Spleen (tissue), 11 donors: ENCODE measurements at regions not wholly inside any gene's neighbourhood (a gene's known extent, or its start where the extent isn't known, plus 50 kb on each side); places are given as distances from the start of the nearest gene placed in this dataset.

ENCODE experiments used
- DNase-seq: peaks from one replicate; pipeline ENCODE4 v3.0.0-alpha.2; 2020
- H3K27ac ChIP-seq, 8 donors: fragments of 200-600 bp; sonication (generic) in 7 of 8; 1 replicate in 4 of 8; 2 replicates in 4 of 8; pipeline versions ENCODE4 v1.5.0 to v1.8.0; 2016 to 2021; ENCODE audit warnings: inconsistent platforms in 4 of 8, mild to moderate bottlenecking in 4 of 8, moderate library complexity in 1 of 8
- H3K27me3 ChIP-seq, 7 donors: fragments of 200-600 bp; sonication (generic) in 6 of 7; replicated peaks in 1 of 7; 1 replicate in 4 of 7; 2 replicates in 3 of 7; pipeline versions ENCODE4 v1.5.0 to v1.8.0; 2016 to 2021; ENCODE audit warnings: inconsistent platforms in 3 of 7, mild to moderate bottlenecking in 1 of 7
- H3K36me3 ChIP-seq, 6 donors: fragments of 200-600 bp; sonication (generic) in 5 of 6; 1 replicate in 4 of 6; 2 replicates in 2 of 6; pipeline versions ENCODE4 v1.5.0 to v1.8.0; 2016 to 2021; ENCODE audit warnings: inconsistent platforms in 2 of 6
- H3K4me1 ChIP-seq, 6 donors: fragments of 200-600 bp; sonication (generic) in 5 of 6; 1 replicate in 3 of 6; 2 replicates in 3 of 6; pipeline versions ENCODE4 v1.5.0 to v1.8.0; 2016 to 2021; ENCODE audit warnings: inconsistent platforms in 3 of 6
- H3K4me3 ChIP-seq, 8 donors: fragments of 200-600 bp; sonication (generic) in 7 of 8; 1 replicate in 4 of 8; 2 replicates in 4 of 8; pipeline versions ENCODE4 v1.5.0 to v1.8.0; 2016 to 2021; ENCODE audit warnings: inconsistent platforms in 4 of 8, mild to moderate bottlenecking in 4 of 8, moderate library complexity in 2 of 8
- H3K9me3 ChIP-seq, 8 donors: fragments of 200-600 bp; sonication (generic) in 7 of 8; 1 replicate in 4 of 8; 2 replicates in 4 of 8; pipeline versions ENCODE4 v1.5.0 to v1.8.0; 2016 to 2021; ENCODE audit warnings: inconsistent platforms in 4 of 8
- POLR2A ChIP-seq, 3 donors: fragments of 450-650 bp; IDR thresholded peaks; one replicate each; pipeline ENCODE4 v1.5.1; 2017; ENCODE audit warnings: antibody characterized with exemption in 3 of 3, mild to moderate bottlenecking in 1 of 3
- POLR2AphosphoS5 ChIP-seq, 3 donors: sonication (generic); formaldehyde crosslinking; IDR thresholded peaks; one replicate each; pipeline ENCODE4 v1.5.1; 2017; ENCODE audit warnings: antibody characterized with exemption in 3 of 3
- WGBS, 5 donors: extraction: QIAGEN DNeasy Blood & Tissue Kit in 3 of 5; methylation state at CpG; one replicate each; pipeline versions ENCODE4 v1.1.5 to v1.1.7; 2013 to 2018; 5-methylcytosine and 5-hydroxymethylcytosine counted together
- intact Hi-C: fragments of 100-400 bp; cut with DNase I; formaldehyde crosslinking; loops from one replicate; pipeline ENCODE4 v1.15.0; 2023; ENCODE audit warnings: low total_unique reads
- TF ChIP-seq, protein P1 (sequence below), 11 experiments: fragments of 200-600 bp in 7 of 11; fragments of 450-650 bp in 4 of 11; sonication (generic) in 4 of 11; IDR thresholded peaks in 8 of 11; conservative IDR thresholded peaks in 3 of 11; 1 replicate in 7 of 11; 2 replicates in 4 of 11; pipeline versions ENCODE4 v1.4.0 to v1.8.0; 2016 to 2021; ENCODE audit warnings: antibody characterized with exemption in 11 of 11, inconsistent platforms in 4 of 11, mild to moderate bottlenecking in 1 of 11
- donor health status: healthy with polysubstance abuse.
- donor health status: DM: no; HTN: no; CAD: no; lungs with moderate emphysema.
- donor health status: DM: no; HTN: no; CAD: no.
- donor health status: Bipolar disorder and iron deficiency.
- donor health status: healthy.
- donor health status: DM: no; HTN: no; CAD: no.
- donor health status: DM: yes; HTN: yes; CAD: no.

DNA sequence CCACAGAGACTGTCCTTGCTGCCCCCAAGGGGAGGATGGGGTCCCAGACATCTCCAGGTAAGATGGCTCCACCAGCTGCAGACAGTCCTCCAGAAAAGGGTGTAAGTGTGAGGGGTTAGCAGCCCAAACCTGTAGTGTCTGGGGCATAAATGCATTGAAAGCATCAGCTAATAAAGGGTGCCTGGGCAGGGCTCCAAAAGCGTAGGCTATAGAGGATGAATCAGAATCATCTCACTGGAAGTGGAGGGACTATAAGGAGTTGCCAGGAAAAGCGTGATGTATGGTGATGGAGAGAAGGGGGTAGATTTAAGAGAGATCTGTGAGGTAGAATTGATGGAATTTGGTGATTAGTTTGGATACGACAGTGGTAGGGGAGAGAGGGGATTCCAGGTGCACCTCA is 79.9 kb upstream of the ONECUT1 start:
- WGBS, 5 donors: 74 to 89% (median 84%) methylated on average over 3 of the region's 3 CpGs
- no peak for DNase-seq
- peaks cover 0 to 32% (median 0%) of the 10 kb centered on the region in 7 donors for H3K27me3 ChIP-seq
- no peaks in the 10 kb centered on the region for H3K36me3 ChIP-seq
- no peaks in the 10 kb centered on the region for H3K4me1 ChIP-seq
- peaks cover 0 to 19% (median 9%) of the 10 kb centered on the region in 8 donors for H3K9me3 ChIP-seq
- no peak overlapping the region for H3K4me3 ChIP-seq
- H3K27ac ChIP-seq: no peak overlapping the region
- intact Hi-C loops: no loop called here
- no peak for TF ChIP-seq POLR2AphosphoS5 (IDR thresholded peaks at IDR 0.05)
- TF ChIP-seq, protein P1, sequence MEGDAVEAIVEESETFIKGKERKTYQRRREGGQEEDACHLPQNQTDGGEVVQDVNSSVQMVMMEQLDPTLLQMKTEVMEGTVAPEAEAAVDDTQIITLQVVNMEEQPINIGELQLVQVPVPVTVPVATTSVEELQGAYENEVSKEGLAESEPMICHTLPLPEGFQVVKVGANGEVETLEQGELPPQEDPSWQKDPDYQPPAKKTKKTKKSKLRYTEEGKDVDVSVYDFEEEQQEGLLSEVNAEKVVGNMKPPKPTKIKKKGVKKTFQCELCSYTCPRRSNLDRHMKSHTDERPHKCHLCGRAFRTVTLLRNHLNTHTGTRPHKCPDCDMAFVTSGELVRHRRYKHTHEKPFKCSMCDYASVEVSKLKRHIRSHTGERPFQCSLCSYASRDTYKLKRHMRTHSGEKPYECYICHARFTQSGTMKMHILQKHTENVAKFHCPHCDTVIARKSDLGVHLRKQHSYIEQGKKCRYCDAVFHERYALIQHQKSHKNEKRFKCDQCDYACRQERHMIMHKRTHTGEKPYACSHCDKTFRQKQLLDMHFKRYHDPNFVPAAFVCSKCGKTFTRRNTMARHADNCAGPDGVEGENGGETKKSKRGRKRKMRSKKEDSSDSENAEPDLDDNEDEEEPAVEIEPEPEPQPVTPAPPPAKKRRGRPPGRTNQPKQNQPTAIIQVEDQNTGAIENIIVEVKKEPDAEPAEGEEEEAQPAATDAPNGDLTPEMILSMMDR (IDR thresholded peaks at IDR 0.05 in 8 of 11, conservative IDR thresholded peaks at IDR 0.05 in 3 of 11): no peak
- no peak for TF ChIP-seq POLR2A (IDR thresholded peaks at IDR 0.05)

DNA sequence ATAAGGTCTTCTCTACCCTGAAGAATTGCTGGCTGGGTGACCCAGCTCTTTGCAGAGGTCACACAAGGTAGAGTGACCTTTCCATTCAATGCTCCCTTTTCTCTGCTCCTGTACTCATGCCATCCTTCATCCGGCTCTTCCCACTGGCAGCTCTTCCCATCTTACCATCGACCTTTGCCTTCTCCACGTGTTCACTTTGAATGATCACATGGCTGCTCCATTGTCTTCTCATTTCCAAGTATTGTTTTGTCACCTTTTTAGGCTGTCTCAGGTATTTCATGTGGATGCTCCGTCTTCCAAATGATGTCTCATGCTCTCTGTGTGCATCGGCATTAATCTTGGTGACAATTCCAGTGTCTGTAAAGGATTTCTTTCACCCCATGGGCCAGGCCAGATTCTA is 76.6 kb upstream of the ONECUT1 start:
- Histone ChIP-seq H3K36me3 (no peaks in the 10 kb centered on the region), H3K4me3 (no peak overlapping the region), H3K9me3 (peaks cover 0 to 24% (median 11%) of the 10 kb centered on the region in 8 donors), H3K4me1 (no peaks in the 10 kb centered on the region), H3K27me3 (peaks cover 0 to 31% (median 0%) of the 10 kb centered on the region in 7 donors), H3K27ac (no peak overlapping the region)
- TF ChIP-seq POLR2AphosphoS5 (IDR thresholded peaks at IDR 0.05): no peak
- TF ChIP-seq, protein P1 (IDR thresholded peaks at IDR 0.05 in 8 of 11, conservative IDR thresholded peaks at IDR 0.05 in 3 of 11): no peak
- no peak for TF ChIP-seq POLR2A (IDR thresholded peaks at IDR 0.05)
- intact Hi-C loops: no loop called here
- 67 to 84% (median 75%) methylated on average over 5 of the region's 5 CpGs for WGBS, 5 donors
- DNase-seq: no peak

DNA sequence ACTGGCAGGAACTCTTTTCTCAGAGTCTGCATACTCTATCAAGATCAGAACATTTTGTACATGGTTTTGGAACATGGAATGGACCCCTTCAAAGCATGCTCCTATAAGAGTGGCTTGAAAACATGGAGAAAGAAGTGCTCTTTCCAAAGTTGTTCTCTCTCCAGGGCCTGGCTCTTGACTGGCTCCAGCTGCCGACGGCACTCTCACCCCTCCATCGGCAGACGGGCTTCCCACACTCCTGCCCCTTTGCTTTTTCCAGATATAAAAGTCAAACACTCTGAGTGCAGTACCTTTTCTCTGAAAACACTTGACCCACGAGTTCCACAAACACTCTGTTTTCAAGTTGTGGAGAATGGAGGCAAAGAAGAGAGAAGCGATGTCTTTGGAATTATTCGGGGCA is 72.5 kb upstream of the ONECUT1 start:
- DNase-seq: no peak
- no peaks in the 10 kb centered on the region for H3K4me1 ChIP-seq
- no peaks in the 10 kb centered on the region for H3K36me3 ChIP-seq
- peaks cover 0 to 44% (median 0%) of the 10 kb centered on the region in 7 donors for H3K27me3 ChIP-seq
- 69 to 76% (median 70%) methylated on average over 7 of the region's 7 CpGs for WGBS, 5 donors
- peaks cover 0 to 24% (median 11%) of the 10 kb centered on the region in 8 donors for H3K9me3 ChIP-seq
- intact Hi-C loops: no loop called here
- no peak overlapping the region for H3K4me3 ChIP-seq
- TF ChIP-seq, protein P1 (IDR thresholded peaks at IDR 0.05 in 8 of 11, conservative IDR thresholded peaks at IDR 0.05 in 3 of 11): no peak
- TF ChIP-seq POLR2A (IDR thresholded peaks at IDR 0.05) (no peak), POLR2AphosphoS5 (IDR thresholded peaks at IDR 0.05) (no peak)
- no peak overlapping the region for H3K27ac ChIP-seq

DNA sequence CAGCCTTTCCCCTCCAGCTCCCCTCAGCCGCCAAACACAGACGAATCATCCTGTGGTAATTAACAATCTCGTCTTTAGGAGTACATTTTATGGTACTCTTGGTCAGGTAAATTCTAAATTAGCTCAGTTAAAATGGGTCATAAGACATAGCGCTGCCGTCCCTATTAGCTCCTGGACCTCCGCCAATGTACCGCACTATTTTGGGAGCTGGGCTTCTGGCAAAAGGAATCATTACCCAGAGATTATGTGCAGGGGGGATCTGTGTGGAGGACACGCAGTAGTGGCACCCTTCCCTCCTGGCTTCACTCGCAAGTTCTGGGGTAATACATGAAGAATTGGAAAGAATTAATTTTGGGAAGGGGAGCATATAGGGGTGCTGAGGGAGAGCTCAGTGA is 68.6 kb upstream of the ONECUT1 start:
- no peaks in the 10 kb centered on the region for H3K9me3 ChIP-seq
- 72 to 84% (median 74%) methylated on average over 9 of the region's 9 CpGs for WGBS, 5 donors
- TF ChIP-seq POLR2A (IDR thresholded peaks at IDR 0.05) (no peak), POLR2AphosphoS5 (IDR thresholded peaks at IDR 0.05) (no peak)
- TF ChIP-seq, protein P1 (IDR thresholded peaks at IDR 0.05 in 8 of 11, conservative IDR thresholded peaks at IDR 0.05 in 3 of 11): no peak
- no peak for DNase-seq
- peaks cover 0 to 49% (median 0%) of the 10 kb centered on the region in 7 donors for H3K27me3 ChIP-seq
- no peaks in the 10 kb centered on the region for H3K4me1 ChIP-seq
- intact Hi-C loops: no loop called here
- no peak overlapping the region for H3K4me3 ChIP-seq
- H3K36me3 ChIP-seq: no peaks in the 10 kb centered on the region
- H3K27ac ChIP-seq: no peak overlapping the region
